GM06990 (cell line): ENCODE measurements at regions not wholly inside any gene's neighbourhood (a gene's known extent, or its start where the extent isn't known, plus 50 kb on each side); places are given as distances from the start of the nearest gene placed in this dataset.

Source experiments
- DNase-seq: peaks from one replicate; pipeline ENCODE4 v3.0.0-alpha.2; 2011; ENCODE audit not compliant: insufficient read length; ENCODE audit errors: extremely low read depth
- H3K27me3 ChIP-seq: replicated peaks from 2 replicates; pipeline ENCODE4 v1.6.0; 2011; ENCODE audit warnings: low read length; ENCODE audit not compliant: control insufficient read depth, insufficient read depth
- H3K36me3 ChIP-seq: 2 replicates; pipeline ENCODE4 v1.5.1; 2011; ENCODE audit warnings: low read length; ENCODE audit not compliant: control insufficient read depth, insufficient read depth
- H3K4me3 ChIP-seq: replicated peaks from 2 replicates; pipeline ENCODE4 v1.5.1; 2011; ENCODE audit warnings: low read depth, mild to moderate bottlenecking, control low read depth, low read length
- CTCF ChIP-seq: IDR thresholded peaks from 2 replicates; pipeline ENCODE4 v1.5.1; 2011; ENCODE audit warnings: low read length, control low read depth, mild to moderate bottlenecking, inconsistent platforms; ENCODE audit not compliant: insufficient read depth, poor library complexity, severe bottlenecking

DNA sequence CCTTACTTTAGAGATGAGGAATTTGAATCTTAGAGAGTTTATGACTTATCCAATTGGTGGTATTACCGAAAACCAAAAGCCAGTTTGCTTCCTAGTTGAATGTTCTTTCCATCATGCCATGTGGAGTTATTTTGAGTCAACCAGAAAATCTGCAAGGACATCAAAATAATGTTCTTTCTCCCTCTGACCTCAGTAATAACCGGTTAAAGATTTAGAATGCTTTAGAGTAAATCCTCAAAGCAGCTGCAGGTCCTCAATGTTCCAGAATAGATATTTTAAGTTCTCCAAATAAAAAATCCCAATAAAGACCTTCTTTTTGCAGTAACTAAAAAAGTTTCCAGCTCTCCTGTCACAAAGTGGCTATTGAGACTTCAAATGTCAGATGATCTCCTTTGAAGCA is 396.6 kb downstream of the ADAMTS20 start:
- TF ChIP-seq CTCF = no peak
- no peak for DNase-seq
- Histone ChIP-seq H3K36me3 (no peaks in the 10 kb centered on the region), H3K4me3 (no peak overlapping the region), H3K27me3 (no peaks in the 10 kb centered on the region)

DNA sequence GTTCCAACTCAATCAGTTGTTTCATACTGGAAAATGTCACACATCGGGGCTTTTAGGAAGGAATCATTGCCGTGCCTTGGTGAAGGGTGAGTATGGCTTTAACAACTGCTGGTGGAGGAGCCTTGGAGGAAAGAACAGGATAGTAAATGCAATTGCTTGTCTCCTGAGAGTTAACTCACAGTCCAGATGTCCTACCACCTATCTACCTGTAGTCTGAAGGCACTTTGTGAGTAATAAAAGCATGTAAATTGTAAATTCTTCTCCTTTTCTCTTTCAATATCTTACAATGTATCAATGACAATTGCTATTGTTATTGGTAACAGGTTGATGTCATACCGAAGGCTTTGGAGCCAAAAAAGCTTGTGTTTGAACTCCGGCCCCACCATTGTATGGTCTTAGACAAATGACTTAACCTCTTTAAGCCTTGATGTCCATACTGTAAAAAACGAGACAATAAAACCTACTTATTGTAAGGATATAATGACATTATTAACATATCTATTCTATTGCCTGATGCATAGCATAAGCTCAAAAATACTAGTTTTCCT is 397.4 kb downstream of the ADAMTS20 start:
- no peak for TF ChIP-seq CTCF
- no peak for DNase-seq
- H3K27me3 ChIP-seq = no peaks in the 10 kb centered on the region
- no peak overlapping the region for H3K4me3 ChIP-seq
- H3K36me3 ChIP-seq = no peaks in the 10 kb centered on the region

DNA sequence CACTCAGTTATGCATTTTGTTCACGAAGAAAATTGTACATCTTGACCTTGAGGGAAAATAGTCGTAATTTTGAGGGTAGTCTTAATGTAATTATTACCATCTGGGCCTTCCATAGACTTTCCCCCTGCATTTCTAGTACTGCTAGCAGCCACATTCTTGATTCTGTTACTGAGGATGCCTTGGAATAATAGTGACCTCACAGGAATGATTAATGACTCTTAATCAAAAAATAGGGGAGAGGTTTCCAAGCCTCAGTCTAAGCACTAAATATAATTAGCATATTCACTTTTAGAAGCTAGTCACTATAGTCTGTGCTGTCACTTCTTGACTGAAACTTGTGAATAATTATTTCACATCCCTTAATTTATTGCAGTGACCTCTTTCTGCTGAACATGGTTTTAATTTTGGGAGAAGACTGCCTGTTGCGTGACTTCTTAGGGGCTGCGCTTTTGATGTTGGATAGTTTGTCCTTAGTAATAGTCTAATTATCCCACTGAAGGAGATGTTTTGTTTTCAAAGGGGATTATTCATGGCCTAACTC is 400.5 kb downstream of the ADAMTS20 start:
- no peaks in the 10 kb centered on the region for H3K27me3 ChIP-seq
- no peak for TF ChIP-seq CTCF
- H3K4me3 ChIP-seq = no peak overlapping the region
- no peaks in the 10 kb centered on the region for H3K36me3 ChIP-seq
- no peak for DNase-seq

- Histone ChIP-seq H3K4me3 (no peak overlapping the region), H3K27me3 (no peaks in the 10 kb centered on the region), H3K36me3 (no peaks in the 10 kb centered on the region)
- no peak for DNase-seq
- TF ChIP-seq CTCF = no peak
These were observed 403.3 kb downstream of the ADAMTS20 start for GRCh38 chr12:43148691-43149090.

DNA sequence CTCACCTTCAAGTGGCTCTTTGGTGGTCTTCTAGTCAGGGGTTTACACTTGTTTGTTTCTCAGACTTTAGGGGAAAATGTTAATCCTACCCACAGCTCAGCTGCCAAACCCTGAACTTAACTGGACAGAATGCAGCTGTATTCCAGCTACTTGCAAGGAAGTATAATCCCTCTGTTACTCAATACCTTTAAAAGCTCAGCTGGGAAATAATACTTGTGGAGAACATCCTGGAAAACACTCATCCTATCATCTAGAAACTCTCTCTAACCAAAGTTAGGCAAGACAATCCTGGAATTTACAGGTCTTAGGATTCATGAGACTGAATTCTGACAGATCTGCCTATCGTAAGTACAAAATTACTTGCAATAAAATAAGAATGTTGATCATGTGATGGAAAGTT is 404.1 kb downstream of the ADAMTS20 start:
- no peaks in the 10 kb centered on the region for H3K36me3 ChIP-seq
- no peak for TF ChIP-seq CTCF
- no peak overlapping the region for H3K4me3 ChIP-seq
- H3K27me3 ChIP-seq = no peaks in the 10 kb centered on the region
- DNase-seq = no peak

GRCh38 chr12:43145481-43145880 is 406.5 kb downstream of the ADAMTS20 start:
- TF ChIP-seq CTCF = no peak
- DNase-seq = no peak
- Histone ChIP-seq H3K4me3 (no peak overlapping the region), H3K36me3 (no peaks in the 10 kb centered on the region), H3K27me3 (no peaks in the 10 kb centered on the region)
